WERI-Rb-1 (cell line): ENCODE measurements at regions not wholly inside any gene's neighbourhood (a gene's known extent, or its start where the extent isn't known, plus 50 kb on each side); places are given as distances from the start of the nearest gene placed in this dataset.

Source experiments
- DNase-seq: peaks from one replicate; pipeline ENCODE4 v3.0.0-alpha.2; 2020
- H3K27ac ChIP-seq: fragments of 250-450 bp; sonication (Bioruptor Pico); 2 replicates; pipeline ENCODE4 v1.5.1; 2020; ENCODE audit warnings: mild to moderate bottlenecking, moderate library complexity
- H3K27me3 ChIP-seq: fragments of 250-450 bp; sonication (Bioruptor Pico); 2 replicates; pipeline ENCODE4 v1.5.1; 2021; ENCODE audit warnings: mild to moderate bottlenecking, low read depth, moderate library complexity; ENCODE audit not compliant: insufficient read depth, severe bottlenecking
- H3K36me3 ChIP-seq: fragments of 250-450 bp; sonication (Bioruptor Pico); 2 replicates; pipeline ENCODE4 v1.5.1; 2020; ENCODE audit warnings: mild to moderate bottlenecking, moderate library complexity
- H3K4me3 ChIP-seq: 2 replicates; pipeline ENCODE4 v1.5.1; 2011; ENCODE audit warnings: low read depth, mild to moderate bottlenecking, control low read depth, low read length
- H3K9me3 ChIP-seq: fragments of 250-450 bp; sonication (Bioruptor Pico); 2 replicates; pipeline ENCODE4 v1.5.1; 2021; ENCODE audit warnings: mild to moderate bottlenecking, moderate library complexity; ENCODE audit not compliant: severe bottlenecking
- CTCF ChIP-seq: IDR thresholded peaks from 2 replicates; pipeline ENCODE4 v1.5.1; 2011; ENCODE audit warnings: low read depth, mild to moderate bottlenecking, control low read depth, inconsistent platforms, low read length

GRCh38 chr7:46557295-46557711, 636.2 kb upstream of the IGFBP3 start:
- no peak overlapping the region for H3K4me3 ChIP-seq
- no peaks in the 10 kb centered on the region for H3K36me3 ChIP-seq
- no peak for TF ChIP-seq CTCF
- no peak for DNase-seq
- no peak overlapping the region for H3K27ac ChIP-seq
- H3K9me3 ChIP-seq = no peaks in the 10 kb centered on the region
- H3K27me3 ChIP-seq = no peaks in the 10 kb centered on the region

DNA sequence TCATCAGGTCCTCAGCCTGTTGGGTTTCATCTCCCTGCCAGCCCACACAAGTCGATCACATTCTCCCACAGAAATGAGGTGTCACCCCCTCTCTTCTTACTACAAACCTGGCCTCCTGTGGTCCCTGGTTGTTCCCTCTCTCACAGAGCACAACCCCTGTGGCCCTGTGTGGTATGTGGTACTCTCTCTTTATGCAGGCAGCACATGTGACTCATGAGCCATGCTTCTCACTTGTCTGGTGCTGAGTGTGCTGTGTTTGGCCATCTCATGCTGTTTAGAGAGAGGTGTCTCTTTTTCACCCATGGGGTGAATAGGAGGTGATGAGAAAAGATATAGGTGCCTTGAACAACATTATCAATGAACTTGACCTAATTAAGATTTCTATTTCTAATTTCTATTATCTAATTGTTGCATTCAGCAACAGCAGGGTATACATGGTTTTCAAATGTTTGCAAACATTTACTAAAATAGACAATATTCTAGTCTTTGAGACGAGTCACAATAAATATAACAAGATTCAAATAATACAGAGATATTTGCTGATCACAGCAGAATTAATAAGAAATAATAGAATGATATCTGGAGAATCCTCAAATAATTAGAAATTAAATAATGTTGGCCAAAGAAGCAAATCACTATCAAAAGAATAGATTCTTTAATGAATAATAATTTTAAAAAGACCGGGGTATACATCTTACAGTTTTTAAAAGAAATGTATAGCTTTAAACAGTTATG, 633.8 kb upstream of the IGFBP3 start:
- H3K27ac ChIP-seq = no peak overlapping the region
- no peak overlapping the region for H3K4me3 ChIP-seq
- no peak for TF ChIP-seq CTCF
- H3K9me3 ChIP-seq = no peaks in the 10 kb centered on the region
- H3K36me3 ChIP-seq = no peaks in the 10 kb centered on the region
- H3K27me3 ChIP-seq = no peaks in the 10 kb centered on the region
- no peak for DNase-seq

- no peaks in the 10 kb centered on the region for H3K36me3 ChIP-seq
- no peak overlapping the region for H3K27ac ChIP-seq
- H3K9me3 ChIP-seq = no peaks in the 10 kb centered on the region
- no peak overlapping the region for H3K4me3 ChIP-seq
- no peak for DNase-seq
- H3K27me3 ChIP-seq = no peaks in the 10 kb centered on the region
- TF ChIP-seq CTCF = no peak
Observed at GRCh38 chr7:46551603-46552002, 630.5 kb upstream of the IGFBP3 start.

DNA sequence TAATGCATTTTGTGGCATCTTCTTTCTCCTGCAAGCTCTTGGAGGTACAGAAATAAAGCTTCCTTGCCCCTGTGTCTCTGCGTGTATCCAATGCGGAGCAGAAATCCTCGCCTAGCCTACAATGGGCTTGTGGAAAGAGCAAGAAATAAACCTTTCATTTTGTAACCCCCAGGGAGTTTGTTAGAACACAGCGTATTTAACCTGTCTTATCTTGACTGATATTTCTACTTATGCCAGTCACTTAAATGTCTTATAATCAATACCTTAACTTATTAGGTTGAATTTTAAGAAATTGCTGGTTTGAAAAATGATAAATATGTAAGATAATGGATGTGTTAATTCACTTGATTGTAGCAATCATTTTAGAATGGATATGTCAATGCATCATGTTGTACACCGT, 629.8 kb upstream of the IGFBP3 start:
- TF ChIP-seq CTCF = no peak
- H3K36me3 ChIP-seq = no peaks in the 10 kb centered on the region
- H3K27me3 ChIP-seq = no peaks in the 10 kb centered on the region
- no peak for DNase-seq
- no peaks in the 10 kb centered on the region for H3K9me3 ChIP-seq
- H3K4me3 ChIP-seq = no peak overlapping the region
- H3K27ac ChIP-seq = no peak overlapping the region

GRCh38 chr7:46549892-46550639, 629.0 kb upstream of the IGFBP3 start:
- Histone ChIP-seq H3K27ac (no peak overlapping the region), H3K27me3 (no peaks in the 10 kb centered on the region), H3K9me3 (no peaks in the 10 kb centered on the region), H3K4me3 (no peak overlapping the region), H3K36me3 (no peaks in the 10 kb centered on the region)
- TF ChIP-seq CTCF = no peak
- DNase-seq = no peak
